ENCODE measurements at regions not wholly inside any gene's neighbourhood (a gene's known extent, or its start where the extent isn't known, plus 50 kb on each side); places are given as distances from the start of the nearest gene placed in this dataset.
"Not testable (repeated sequence)": the region's sequence is repeated elsewhere in the genome, so short reads cannot be mapped to it uniquely, and the experiment has no call there.

- no peak for DNase-seq (ENCODE audit: low read depth)
Observed at GRCh38 chr12:104906695-104907094, 51.4 kb downstream of the SLC41A2 start.

- not testable (repeated sequence) for DNase-seq (ENCODE audit: low read depth)
Observed at GRCh38 chr12:104905446-104905845, 52.6 kb downstream of the SLC41A2 start.

GRCh38 chr12:104903648-104904423 lies 54.3 kb downstream of the SLC41A2 start:
- no peak for DNase-seq (ENCODE audit: low read depth)

GRCh38 chr12:104902125-104902524 lies 56.0 kb downstream of the SLC41A2 start:
- DNase-seq (ENCODE audit: low read depth) = no peak

DNA sequence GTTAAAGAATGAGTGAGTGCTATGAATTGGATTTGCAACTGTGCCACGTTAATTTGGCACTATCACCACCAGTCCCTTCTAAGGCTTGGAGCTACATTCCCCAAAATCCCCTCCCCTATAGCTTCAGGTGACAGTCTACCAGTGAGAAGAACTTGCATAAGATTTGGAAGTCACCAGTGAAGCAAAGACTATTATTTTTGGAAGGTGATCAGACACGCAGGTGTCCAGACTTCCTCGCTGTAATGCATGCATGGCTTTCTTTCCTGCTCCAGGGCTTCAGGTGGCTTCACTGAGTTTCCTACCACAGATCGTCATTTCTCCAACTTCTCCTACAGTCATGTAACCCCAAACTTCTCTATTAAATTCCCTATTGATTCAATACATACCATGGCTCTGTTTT lies 61.4 kb downstream of the SLC41A2 start:
- DNase-seq (ENCODE audit: low read depth) = no peak

- DNase-seq (ENCODE audit: low read depth) = no peak
Observed at GRCh38 chr12:104896146-104896545, 61.9 kb downstream of the SLC41A2 start.

DNA sequence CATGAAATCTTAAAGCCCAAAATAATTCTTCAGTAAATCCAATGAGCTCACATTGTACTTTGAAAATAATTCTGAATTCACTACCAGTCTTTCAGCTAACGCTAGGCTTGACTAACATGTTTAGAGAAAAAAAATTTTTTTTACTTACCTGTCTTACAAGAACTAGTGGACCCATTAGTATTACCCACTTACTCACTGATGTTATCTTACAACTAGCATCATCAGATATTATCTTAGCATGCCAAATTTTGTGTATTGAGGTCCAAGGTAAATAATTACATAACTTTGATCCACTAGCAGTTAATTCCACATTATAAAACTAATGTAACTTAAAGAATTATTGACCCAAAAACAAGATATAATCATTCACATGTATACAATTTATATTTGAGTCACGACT lies 62.7 kb downstream of the SLC41A2 start:
- DNase-seq (ENCODE audit: low read depth) = no peak

DNA sequence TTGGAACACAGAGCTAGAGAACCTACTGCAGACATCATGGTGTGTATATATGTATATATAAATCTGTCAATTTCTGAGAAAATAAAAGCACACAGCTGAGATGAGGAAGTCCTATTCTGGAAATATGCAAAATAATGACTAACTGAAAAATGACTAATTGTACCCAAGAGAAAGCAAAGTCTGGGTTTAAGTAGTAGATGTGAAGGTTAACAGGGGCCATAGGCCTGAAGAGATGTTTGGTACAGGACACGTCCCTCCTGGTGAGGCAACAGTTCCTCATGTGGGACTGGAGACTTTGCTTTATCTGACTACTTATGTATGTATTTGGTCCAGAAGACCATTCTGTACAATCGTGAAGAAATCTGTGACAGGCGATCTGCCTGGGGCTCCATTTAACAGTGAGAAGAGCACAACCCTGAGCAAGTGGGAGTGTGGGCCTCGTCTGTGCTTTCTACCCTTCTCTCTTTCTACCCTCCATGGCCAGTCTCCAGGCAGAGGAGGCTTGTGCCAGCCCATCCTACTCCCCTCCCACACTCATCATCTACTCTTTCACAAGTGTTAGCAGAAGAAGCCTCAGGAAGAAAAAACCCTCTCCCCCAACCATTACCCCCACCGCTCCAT lies 67.5 kb downstream of the SLC41A2 start:
- no peak for DNase-seq (ENCODE audit: low read depth)

DNA sequence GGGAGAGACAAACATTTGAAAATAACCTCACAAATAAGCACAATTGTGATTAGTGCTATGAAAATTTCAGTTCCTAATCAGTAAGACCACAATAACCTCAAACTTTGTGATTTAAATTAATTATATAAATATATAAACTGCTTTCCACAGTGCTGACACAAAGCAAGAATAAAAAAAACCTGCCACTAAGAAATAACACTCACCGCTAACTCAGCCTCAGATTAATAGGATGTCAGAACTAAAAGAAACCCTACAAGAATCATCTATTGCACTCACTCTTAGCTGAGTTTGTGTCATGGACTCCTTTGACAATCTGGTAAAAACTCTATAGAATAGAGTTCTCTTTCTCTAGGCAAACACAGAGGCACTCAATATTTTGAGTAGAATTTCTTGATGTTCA lies 68.4 kb downstream of the SLC41A2 start:
- no peak for DNase-seq (ENCODE audit: low read depth)

GRCh38 chr12:104888892-104889291 lies 69.2 kb downstream of the SLC41A2 start:
- no peak for DNase-seq (ENCODE audit: low read depth)

GRCh38 chr12:104888481-104888880 lies 69.6 kb downstream of the SLC41A2 start:
- DNase-seq (ENCODE audit: low read depth) = no peak

DNA sequence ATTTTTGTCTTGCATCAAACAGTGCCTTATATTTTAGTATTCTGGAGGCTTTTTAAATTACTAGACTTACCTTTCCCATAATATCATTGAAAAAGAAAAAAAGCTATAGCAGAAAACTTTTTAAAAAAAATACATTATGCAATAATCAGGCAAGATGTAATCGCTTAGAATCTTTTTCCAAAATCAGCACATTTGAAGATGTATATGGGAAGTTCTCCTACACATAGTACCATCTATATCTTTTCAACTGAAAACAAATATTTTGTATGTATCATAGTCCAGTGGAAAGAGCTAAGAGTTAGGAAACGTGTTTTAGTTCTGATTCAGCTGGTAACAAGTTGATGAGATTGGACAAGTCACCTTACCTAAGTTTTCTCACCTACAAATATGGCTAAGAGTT lies 70.6 kb downstream of the SLC41A2 start:
- DNase-seq (ENCODE audit: low read depth) = no peak

- peak; percentile 55 for DNase-seq (ENCODE audit: low read depth)
Observed at GRCh38 chr12:104886418-104887401, 71.4 kb downstream of the SLC41A2 start.

- DNase-seq (ENCODE audit: low read depth) = not testable (repeated sequence)
Observed at GRCh38 chr12:104878858-104879257, 79.2 kb downstream of the SLC41A2 start.

- DNase-seq (ENCODE audit: low read depth) = peak; percentile 47
Observed at GRCh38 chr12:104877103-104877705, 80.9 kb downstream of the SLC41A2 start.

GRCh38 chr12:104873374-104873773 lies 84.7 kb downstream of the SLC41A2 start:
- no peak for DNase-seq (ENCODE audit: low read depth)

GRCh38 chr12:104870797-104871196 lies 87.3 kb downstream of the SLC41A2 start:
- no peak for DNase-seq (ENCODE audit: low read depth)

DNA sequence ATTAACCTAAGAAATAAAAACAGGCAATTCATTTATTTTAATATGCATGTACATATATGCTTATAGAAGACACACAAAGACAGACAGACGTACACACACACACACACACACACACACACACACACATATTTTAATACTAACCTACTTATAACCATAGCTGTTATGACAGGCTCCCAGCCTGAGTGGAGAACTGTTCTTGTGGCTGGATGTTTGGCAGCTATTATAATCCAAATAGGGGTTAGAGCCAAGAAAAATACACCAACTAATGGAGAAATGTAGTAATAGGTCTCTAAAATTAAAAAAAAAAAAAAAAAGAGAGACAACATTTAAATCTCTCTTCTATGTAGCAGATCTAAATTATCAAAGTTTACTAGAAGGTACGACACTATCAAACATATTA lies 91.8 kb downstream of the SLC41A2 start:
- DNase-seq (ENCODE audit: low read depth) = peak; percentile 80

- DNase-seq (ENCODE audit: low read depth) = no peak
Observed at GRCh38 chr12:104865080-104865479, 93.0 kb downstream of the SLC41A2 start.

DNA sequence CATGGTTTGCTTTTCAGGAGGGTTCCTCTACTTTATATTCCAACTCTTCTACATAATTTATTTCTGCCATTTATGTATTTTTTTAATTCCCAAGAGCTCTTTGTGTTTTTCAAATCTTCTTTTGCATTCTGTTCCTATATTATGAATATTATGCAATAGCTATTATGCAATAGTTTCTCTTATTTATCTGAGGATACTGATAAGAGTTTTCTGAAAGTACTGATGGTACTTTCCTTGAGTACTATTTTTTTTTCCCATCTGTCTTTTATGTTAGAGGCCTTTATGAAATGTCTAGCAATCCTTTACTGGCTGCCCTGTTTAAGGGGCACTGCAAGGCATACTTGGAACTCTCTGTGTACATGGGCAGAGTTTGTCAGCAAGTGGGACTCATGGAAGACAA lies 93.4 kb downstream of the SLC41A2 start:
- peak; percentile 59 for DNase-seq (ENCODE audit: low read depth)

DNA sequence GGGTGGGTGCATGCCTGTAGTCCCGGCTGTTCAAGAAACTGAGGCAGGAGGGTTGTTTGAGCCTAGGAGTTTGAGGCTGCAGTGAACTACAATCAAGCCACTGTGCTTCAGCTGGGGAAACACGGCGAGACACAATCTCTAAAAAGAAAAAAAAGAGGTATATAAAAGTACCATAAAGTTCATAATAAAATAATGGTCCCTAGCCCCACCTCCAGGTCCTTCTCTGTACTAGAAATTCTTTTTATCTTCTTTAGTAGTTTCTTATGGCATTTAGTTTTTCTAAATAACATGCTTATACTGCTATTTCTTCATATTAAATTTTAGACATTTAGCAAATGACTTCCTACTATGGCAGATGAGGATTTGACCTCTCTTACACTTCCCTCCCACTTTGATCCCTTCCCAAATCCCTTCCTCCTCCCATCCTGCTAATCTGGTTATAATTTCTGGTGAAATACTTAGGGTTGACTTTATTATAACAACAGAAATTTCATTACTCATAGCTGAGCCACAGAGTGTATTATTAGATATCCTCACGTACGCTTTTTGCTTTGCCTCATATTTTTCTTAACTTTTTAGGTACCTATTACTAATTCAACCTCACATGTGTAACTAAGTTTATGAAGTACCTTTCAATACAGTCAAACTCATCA lies 94.7 kb downstream of the SLC41A2 start:
- DNase-seq (ENCODE audit: low read depth) = peak; percentile 79
